H9 (cell line): ENCODE measurements at regions not wholly inside any gene's neighbourhood (a gene's known extent, or its start where the extent isn't known, plus 50 kb on each side); places are given as distances from the start of the nearest gene placed in this dataset.

Experiments
- DNase-seq: peaks from one replicate; pipeline ENCODE4 v3.0.0-alpha.2; 2017
- H2AFZ ChIP-seq: one replicate; pipeline ENCODE4 v1.6.1; 2013; ENCODE audit warnings: mild to moderate bottlenecking, low read length, control low read depth, moderate library complexity
- H2AK5ac ChIP-seq: 2 replicates; pipeline ENCODE4 v1.6.1; 2013; ENCODE audit warnings: low read length, control low read depth, mixed read lengths; ENCODE audit not compliant: insufficient read length
- H2BK120ac ChIP-seq: one replicate; pipeline ENCODE4 v1.6.1; 2013; ENCODE audit warnings: low read depth, mild to moderate bottlenecking, low read length, control low read depth, inconsistent platforms; ENCODE audit not compliant: poor library complexity, severe bottlenecking
- H2BK12ac ChIP-seq: 2 replicates; pipeline ENCODE4 v1.6.1; 2013; ENCODE audit warnings: low read length, control low read depth, mixed read lengths, low read depth; ENCODE audit not compliant: insufficient read length
- H2BK15ac ChIP-seq: 2 replicates; pipeline ENCODE4 v1.6.1; 2013; ENCODE audit warnings: low read depth, low read length, control low read depth
- H2BK20ac ChIP-seq: one replicate; pipeline ENCODE4 v1.6.1; 2013; ENCODE audit warnings: low read depth, mild to moderate bottlenecking, low read length, control low read depth, inconsistent platforms; ENCODE audit not compliant: poor library complexity, severe bottlenecking
- H2BK5ac ChIP-seq: 2 replicates; pipeline ENCODE4 v1.6.1; 2013; ENCODE audit warnings: low read length, control low read depth, mixed read lengths; ENCODE audit not compliant: insufficient read length
- H3K14ac ChIP-seq: 2 replicates; pipeline ENCODE4 v1.6.1; 2013; ENCODE audit warnings: low read length, control low read depth; ENCODE audit not compliant: insufficient read depth
- H3K18ac ChIP-seq: 2 replicates; pipeline ENCODE4 v1.6.1; 2013; ENCODE audit warnings: low read depth, mild to moderate bottlenecking, mixed read lengths, low read length, control low read depth; ENCODE audit not compliant: insufficient read length
- H3K23ac ChIP-seq: 2 replicates; pipeline ENCODE4 v1.6.1; 2013; ENCODE audit warnings: low read length, control low read depth, mixed read lengths, low read depth; ENCODE audit not compliant: insufficient read length
- H3K23me2 ChIP-seq: 2 replicates; pipeline ENCODE4 v1.6.1; 2013; ENCODE audit warnings: low read depth, mild to moderate bottlenecking, mixed read lengths, low read length, control low read depth; ENCODE audit not compliant: insufficient read length, poor library complexity, severe bottlenecking
- H3K27ac ChIP-seq: 2 replicates; pipeline ENCODE4 v1.5.1; 2013; ENCODE audit warnings: low read length, control low read depth, mixed read lengths, low read depth; ENCODE audit not compliant: insufficient read length
- H3K27me3 ChIP-seq: 2 replicates; pipeline ENCODE4 v1.6.1; 2013; ENCODE audit warnings: low read length, control low read depth, inconsistent platforms; ENCODE audit not compliant: insufficient read depth
- H3K4ac ChIP-seq: 2 replicates; pipeline ENCODE4 v1.6.1; 2013; ENCODE audit warnings: low read depth, mild to moderate bottlenecking, control low read depth, inconsistent platforms, low read length, moderate library complexity
- H3K4me1 ChIP-seq: 2 replicates; pipeline ENCODE4 v1.6.1; 2013; ENCODE audit warnings: low read length, control low read depth, inconsistent platforms; ENCODE audit not compliant: insufficient read depth
- H3K4me2 ChIP-seq: 2 replicates; pipeline ENCODE4 v1.6.1; 2013; ENCODE audit warnings: low read length, control low read depth, mixed read lengths; ENCODE audit not compliant: insufficient read length, insufficient read depth
- H3K56ac ChIP-seq: 2 replicates; pipeline ENCODE4 v1.6.1; 2013; ENCODE audit warnings: low read depth, mild to moderate bottlenecking, mixed read lengths, low read length, control low read depth; ENCODE audit not compliant: insufficient read length
- H3K79me1 ChIP-seq: 2 replicates; pipeline ENCODE4 v1.6.1; 2013; ENCODE audit warnings: low read depth, mild to moderate bottlenecking, moderate library complexity, low read length, control low read depth, inconsistent platforms; ENCODE audit not compliant: insufficient read depth, poor library complexity, severe bottlenecking
- H3K79me2 ChIP-seq: 2 replicates; pipeline ENCODE4 v1.6.1; 2013; ENCODE audit warnings: low read length, control low read depth, inconsistent platforms; ENCODE audit not compliant: insufficient read depth
- H3K9ac ChIP-seq: 2 replicates; pipeline ENCODE4 v1.6.1; 2013; ENCODE audit warnings: low read length, control low read depth, mixed read lengths; ENCODE audit not compliant: insufficient read length; ENCODE audit errors: extremely low read depth
- H3K9me3 ChIP-seq: one replicate; pipeline ENCODE4 v1.6.1; 2013; ENCODE audit warnings: low read depth, low read length, inconsistent platforms; ENCODE audit not compliant: control insufficient read depth
- H3T11ph ChIP-seq: one replicate; pipeline ENCODE4 v1.6.1; 2013; ENCODE audit warnings: mild to moderate bottlenecking, low read length, control low read depth, inconsistent platforms
- H4K20me1 ChIP-seq: one replicate; pipeline ENCODE4 v1.6.1; 2013; ENCODE audit not compliant: control insufficient read depth, insufficient read length, insufficient read depth
- H4K5ac ChIP-seq: 2 replicates; pipeline ENCODE4 v1.6.1; 2013; ENCODE audit warnings: low read depth, mild to moderate bottlenecking, mixed read lengths, low read length, control low read depth; ENCODE audit not compliant: insufficient read length
- H4K8ac ChIP-seq: replicated peaks from 2 replicates; pipeline ENCODE4 v1.6.1; 2013; ENCODE audit warnings: low read length, control low read depth, mixed read lengths, low read depth; ENCODE audit not compliant: insufficient read length
- H4K91ac ChIP-seq: 2 replicates; pipeline ENCODE4 v1.6.1; 2013; ENCODE audit warnings: low read depth, mild to moderate bottlenecking, moderate library complexity, mixed read lengths, low read length, control low read depth; ENCODE audit not compliant: insufficient read length
- H3K27ac Mint-ChIP-seq, 3 experiments: 2 replicates in 2 of 3; 3 replicates in 1 of 3; pipeline ENCODE4 v1.8.0; 2020 to 2021; ENCODE audit warnings: mixed read lengths in 3 of 3, mild to moderate bottlenecking in 1 of 3, moderate library complexity in 1 of 3
- H3K27me3 Mint-ChIP-seq: 2 replicates; pipeline ENCODE4 v1.8.0; 2021; ENCODE audit warnings: low read depth, mild to moderate bottlenecking, moderate library complexity, mixed read lengths
- H3K36me3 Mint-ChIP-seq, 3 experiments: 2 replicates in 2 of 3; 3 replicates in 1 of 3; pipeline ENCODE4 v1.8.0; 2020 to 2021; ENCODE audit warnings: low read depth in 3 of 3, mixed read lengths in 3 of 3; ENCODE audit not compliant: insufficient read depth in 1 of 3
- H3K4me1 Mint-ChIP-seq, 2 experiments: 2 replicates each; pipeline ENCODE4 v1.8.0; 2020; ENCODE audit warnings: mixed read lengths in 2 of 2
- H3K4me3 Mint-ChIP-seq, 2 experiments: 2 replicates in 1 of 2; 3 replicates in 1 of 2; pipeline ENCODE4 v1.8.0; 2020 to 2021; ENCODE audit warnings: mild to moderate bottlenecking in 2 of 2, mixed read lengths in 2 of 2, moderate library complexity in 1 of 2
- H3K9me3 Mint-ChIP-seq, 2 experiments: 2 replicates in 1 of 2; 3 replicates in 1 of 2; pipeline ENCODE4 v1.8.0; 2020; ENCODE audit warnings: mild to moderate bottlenecking in 2 of 2, mixed read lengths in 2 of 2, moderate library complexity in 1 of 2
- CTCF ChIP-seq: fragments of 200-600 bp; sonication (generic); conservative IDR thresholded peaks from 3 replicates; pipeline ENCODE4 v1.8.0; 2021; ENCODE audit warnings: antibody characterized with exemption, mild to moderate bottlenecking
- WGBS: extraction: QIAGEN DNeasy Blood & Tissue Kit; methylation state at CpG from one replicate; pipeline ENCODE4 v1.1.7; 2013; ENCODE audit warnings: missing lambda C conversion rate, low lambda C conversion rate, mixed read lengths; ENCODE audit not compliant: insufficient read length; ENCODE audit errors: extremely low coverage; 5-methylcytosine and 5-hydroxymethylcytosine counted together

- Histone ChIP-seq H3K14ac (no peak overlapping the region), H3K27me3 (no peaks in the 10 kb centered on the region), H3T11ph (no peak overlapping the region), H3K4me2 (no peak overlapping the region), H3K56ac (no peak overlapping the region), H2BK15ac (no peak overlapping the region), H2BK12ac (no peak overlapping the region), H4K20me1 (no peaks in the 10 kb centered on the region), H3K9me3 (no peaks in the 10 kb centered on the region), H3K27ac (no peak overlapping the region), H2BK120ac (no peak overlapping the region), H3K4me1 (no peaks in the 10 kb centered on the region), H2BK20ac (no peak overlapping the region), H4K8ac (no peak overlapping the region), H3K18ac (no peak overlapping the region), H2BK5ac (no peak overlapping the region), H4K5ac (no peak overlapping the region), H3K79me2 (no peaks in the 10 kb centered on the region), H3K9ac (no peak overlapping the region), H3K4ac (no peak overlapping the region), H4K91ac (no peak overlapping the region), H3K23ac (no peak overlapping the region), H2AFZ (no peak overlapping the region), H3K23me2 (no peaks in the 10 kb centered on the region), H3K79me1 (no peaks in the 10 kb centered on the region), H2AK5ac (no peak overlapping the region)
- no peak overlapping the region for H3K27ac Mint-ChIP-seq
- TF ChIP-seq CTCF, result no peak
- peaks cover 4 to 5% of the 10 kb centered on the region in 2 experiments for H3K4me1 Mint-ChIP-seq
- no peaks in the 10 kb centered on the region for H3K27me3 Mint-ChIP-seq
- H3K9me3 Mint-ChIP-seq, result no peaks in the 10 kb centered on the region; a peak in 1 of 5 replicates
- no peak for DNase-seq
- no CpG with 5 or more reads among the region's 2 CpGs for WGBS
- no peaks in the 10 kb centered on the region for H3K36me3 Mint-ChIP-seq
- no peak overlapping the region for H3K4me3 Mint-ChIP-seq
Observed at GRCh38 chr6:134466771-134467525, 149.0 kb upstream of the SGK1 start.
